NCI-H1092 (cell line): ENCODE measurements at regions not wholly inside any gene's neighbourhood (a gene's known extent, or its start where the extent isn't known, plus 50 kb on each side); places are given as distances from the start of the nearest gene placed in this dataset.
"Not testable (repeated sequence)": the region's sequence is repeated elsewhere in the genome, so short reads cannot be mapped to it uniquely, and the experiment has no call there.

Experiments used
- DNase-seq: peaks from one replicate; lab custom pipeline; 2025; lab: John Stamatoyannopoulos, UW

GRCh38 chr4:138438608-138439007 is 196.5 kb upstream of the SLC7A11 start:
- DNase-seq: no peak

GRCh38 chr4:138437263-138437851 is 195.2 kb upstream of the SLC7A11 start:
- DNase-seq: no peak

GRCh38 chr4:138435733-138436132 is 193.6 kb upstream of the SLC7A11 start:
- not testable (repeated sequence) for DNase-seq

- DNase-seq: not testable (repeated sequence)
Observed at GRCh38 chr4:138435046-138435445, 192.9 kb upstream of the SLC7A11 start.

DNA sequence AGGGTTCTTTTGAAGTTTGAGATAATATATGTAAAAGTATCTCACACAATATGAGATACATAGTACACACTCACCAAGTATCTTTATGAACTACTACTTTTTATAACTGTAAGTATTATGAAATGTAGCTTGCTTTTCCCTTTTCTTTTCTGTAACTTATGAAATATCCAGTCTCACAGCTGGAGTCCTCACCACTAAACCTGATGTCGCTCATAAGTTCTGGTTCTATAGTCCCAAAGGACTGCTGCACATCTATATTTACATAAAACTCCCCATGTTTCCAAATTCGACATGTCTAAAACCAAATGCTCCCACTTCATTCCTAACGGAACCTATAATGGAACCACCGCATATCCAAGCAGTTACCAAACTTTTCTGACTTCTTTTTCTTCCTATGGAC is 186.5 kb upstream of the SLC7A11 start:
- DNase-seq: no peak

- DNase-seq: no peak
Observed at GRCh38 chr4:138426786-138427185, 184.6 kb upstream of the SLC7A11 start.

DNA sequence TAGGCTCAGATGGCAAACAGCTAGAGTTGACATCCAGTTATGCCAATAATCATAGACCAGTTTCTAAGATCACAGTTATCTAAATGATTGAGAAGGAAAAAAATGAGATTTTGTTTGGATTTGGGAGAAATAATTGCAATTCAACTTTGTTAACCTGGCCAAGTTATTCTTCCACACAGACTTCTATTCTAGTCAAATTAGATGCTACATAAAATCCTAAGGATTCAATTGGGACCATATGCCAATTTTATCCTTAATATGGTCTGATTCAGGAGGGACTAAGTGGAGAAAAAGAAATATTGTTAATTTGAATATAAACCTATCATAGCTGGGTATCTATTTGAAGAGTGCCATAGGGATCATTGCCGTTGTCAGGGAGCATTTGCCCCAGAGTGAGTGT is 178.3 kb upstream of the SLC7A11 start:
- DNase-seq: no peak

GRCh38 chr4:138414202-138414601 is 172.1 kb upstream of the SLC7A11 start:
- no peak for DNase-seq

GRCh38 chr4:138413273-138413672 is 171.1 kb upstream of the SLC7A11 start:
- DNase-seq: no peak

- no peak for DNase-seq
Observed at GRCh38 chr4:138412847-138413246, 170.7 kb upstream of the SLC7A11 start.

DNA sequence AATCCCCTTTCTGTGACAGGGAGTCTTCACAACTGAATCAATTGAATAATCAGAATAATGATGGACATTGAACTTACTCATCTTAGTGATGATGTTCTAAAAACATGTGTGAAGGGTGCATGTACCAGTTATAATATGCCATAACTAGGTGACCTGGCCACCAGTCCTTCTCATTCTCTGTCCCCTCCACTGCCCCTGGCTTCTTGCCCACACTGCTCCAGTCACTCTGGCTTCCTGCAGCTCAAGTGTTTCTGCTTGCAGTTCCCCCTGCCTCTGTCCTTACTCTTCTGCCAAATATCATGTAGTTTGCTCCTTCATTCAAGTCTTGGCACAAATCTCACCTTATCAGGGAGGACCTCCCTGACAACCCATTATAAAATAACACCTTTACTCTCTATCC is 168.1 kb upstream of the SLC7A11 start:
- no peak for DNase-seq

GRCh38 chr4:138409670-138410069 is 167.5 kb upstream of the SLC7A11 start:
- no peak for DNase-seq

DNA sequence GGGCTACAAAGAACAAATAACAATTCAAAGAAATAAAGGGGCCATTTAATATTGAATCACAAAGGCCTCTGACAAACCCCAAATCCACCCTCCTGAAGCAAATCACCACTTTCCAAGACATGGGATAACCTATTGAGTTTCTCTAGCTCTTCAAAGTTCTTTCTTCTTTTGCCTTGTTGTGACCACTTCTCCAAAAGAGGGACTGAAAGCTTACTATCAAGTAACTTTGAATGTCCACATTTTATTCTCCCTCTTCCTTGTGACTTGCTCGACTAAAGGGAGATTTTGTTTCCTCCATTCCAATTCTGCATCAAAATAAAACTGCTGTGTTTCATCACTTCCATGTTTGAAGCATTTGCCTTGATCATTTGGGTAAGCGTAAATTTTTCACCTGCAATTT is 166.6 kb upstream of the SLC7A11 start:
- DNase-seq: no peak

DNA sequence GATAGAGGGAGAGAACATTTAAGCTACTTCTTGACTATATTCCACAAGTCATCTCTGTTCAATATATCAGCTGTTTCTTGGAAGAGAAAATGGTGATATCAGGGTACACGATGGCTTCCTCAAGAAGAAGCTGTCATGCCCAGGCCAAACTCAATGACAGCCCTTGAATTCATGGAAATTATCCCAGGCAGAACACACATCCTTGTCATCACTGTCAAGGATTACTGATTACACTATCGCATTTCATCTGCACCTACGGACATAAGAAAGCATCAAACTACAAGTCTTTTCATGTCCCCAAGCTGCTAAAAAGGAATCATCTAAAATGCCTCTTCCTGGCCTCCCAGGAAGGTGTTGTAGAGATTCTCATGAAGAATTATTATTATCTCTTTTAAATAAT is 165.2 kb upstream of the SLC7A11 start:
- DNase-seq: no peak

DNA sequence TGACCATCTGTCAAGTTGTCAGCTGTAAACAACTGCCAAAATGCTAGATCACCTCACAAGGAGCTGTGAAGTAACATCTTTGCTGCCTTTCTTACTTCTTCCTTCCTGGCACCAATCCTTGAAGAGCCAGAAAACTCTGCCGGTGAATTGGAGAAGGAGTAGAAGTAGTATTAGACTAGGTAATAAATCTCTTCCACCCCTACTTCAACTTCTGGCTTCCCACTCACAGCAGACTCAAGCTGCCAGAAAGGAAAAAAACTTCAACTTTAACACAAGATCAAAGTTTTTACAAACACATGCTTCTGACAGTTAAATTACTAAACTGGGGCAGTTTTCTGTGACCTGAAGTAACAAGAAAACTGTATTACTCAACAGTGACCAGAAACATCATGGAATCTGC is 164.7 kb upstream of the SLC7A11 start:
- no peak for DNase-seq

GRCh38 chr4:138405934-138406567 is 163.9 kb upstream of the SLC7A11 start:
- DNase-seq: no peak

DNA sequence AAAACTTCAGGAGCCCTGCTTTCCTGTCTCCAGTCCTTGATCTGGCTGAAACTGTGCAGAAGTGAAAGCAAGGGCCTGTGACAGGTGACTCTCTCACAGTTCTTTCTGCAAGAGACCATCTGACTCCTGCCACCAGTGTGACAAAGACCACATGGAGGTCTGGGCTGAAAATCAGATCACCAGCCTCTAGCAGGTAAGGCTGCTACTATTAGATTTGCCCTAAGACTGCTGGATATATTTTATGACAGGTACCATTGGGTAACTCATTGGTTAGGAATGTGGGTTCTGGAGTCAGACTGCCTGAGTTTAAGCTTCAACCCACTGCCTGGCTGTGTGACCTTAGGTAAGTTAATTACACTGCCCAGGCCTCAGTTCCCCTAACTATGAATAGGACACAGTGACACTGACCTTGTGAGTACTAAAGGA is 163.3 kb upstream of the SLC7A11 start:
- DNase-seq: no peak

DNA sequence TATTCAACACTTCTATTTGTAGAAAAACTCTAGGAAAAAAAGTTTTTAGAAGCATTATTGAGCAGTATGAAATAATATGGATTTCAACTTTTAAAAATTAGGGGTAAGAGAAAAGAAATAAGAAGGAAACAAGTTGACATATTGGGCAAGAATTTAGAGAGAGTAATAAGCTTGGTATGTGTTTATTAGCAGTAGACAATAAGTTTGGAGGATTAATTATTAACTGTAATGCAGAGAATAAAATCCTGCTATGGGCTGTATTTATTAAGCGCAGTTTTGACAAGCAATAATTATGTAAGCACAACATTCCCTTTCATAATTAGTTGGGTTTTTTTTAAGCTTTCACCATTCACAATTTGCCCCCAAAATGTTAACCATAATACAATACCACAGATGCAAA is 162.7 kb upstream of the SLC7A11 start:
- no peak for DNase-seq

GRCh38 chr4:138404251-138404650 is 162.1 kb upstream of the SLC7A11 start:
- no peak for DNase-seq

DNA sequence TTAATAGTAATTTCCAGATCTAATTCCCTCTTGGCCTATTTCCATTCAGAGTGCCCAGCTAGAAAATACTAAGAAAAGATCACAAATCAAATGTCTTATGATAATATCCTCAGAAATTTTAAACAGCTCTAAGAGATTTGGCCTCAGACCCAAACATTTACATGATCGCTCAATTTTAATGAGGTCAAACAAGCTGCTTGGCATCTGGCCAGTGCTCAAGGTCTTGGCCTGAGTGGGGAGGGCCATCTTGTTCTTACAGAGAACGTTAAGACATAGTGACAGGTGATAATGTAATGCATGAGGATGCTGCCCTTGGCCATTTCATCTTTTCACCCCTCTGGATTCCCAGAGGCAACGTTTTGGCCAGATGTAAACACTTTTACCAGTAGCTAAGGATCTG is 159.2 kb upstream of the SLC7A11 start:
- DNase-seq: no peak

DNA sequence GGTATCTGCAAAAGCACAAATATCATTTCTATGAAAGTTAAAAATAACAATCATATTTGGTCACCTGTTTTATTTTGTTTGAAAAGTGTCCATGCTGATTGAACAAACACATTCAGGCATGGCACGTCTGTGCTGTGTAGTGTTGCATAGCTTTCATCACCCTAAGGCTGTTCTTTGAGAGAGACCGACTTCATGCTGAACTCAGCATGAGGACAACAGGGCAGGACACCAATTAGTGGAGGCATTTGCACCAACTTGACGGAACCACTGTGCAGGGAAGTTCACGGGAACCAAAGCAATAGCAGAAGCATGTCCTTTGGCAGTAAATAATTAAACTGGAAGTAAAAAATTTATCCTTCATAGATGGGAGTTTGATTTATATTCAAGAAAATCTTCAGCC is 158.4 kb upstream of the SLC7A11 start:
- no peak for DNase-seq

GRCh38 chr4:138400066-138400465 is 157.9 kb upstream of the SLC7A11 start:
- DNase-seq: no peak

- DNase-seq: no peak
Observed at GRCh38 chr4:138399081-138399480, 156.9 kb upstream of the SLC7A11 start.

GRCh38 chr4:138398322-138398721 is 156.2 kb upstream of the SLC7A11 start:
- DNase-seq: no peak
